ENCODE measurements at regions not wholly inside any gene's neighbourhood (a gene's known extent, or its start where the extent isn't known, plus 50 kb on each side); places are given as distances from the start of the nearest gene placed in this dataset.
"Not testable (repeated sequence)": the region's sequence is repeated elsewhere in the genome, so short reads cannot be mapped to it uniquely, and the experiment has no call there.

DNA sequence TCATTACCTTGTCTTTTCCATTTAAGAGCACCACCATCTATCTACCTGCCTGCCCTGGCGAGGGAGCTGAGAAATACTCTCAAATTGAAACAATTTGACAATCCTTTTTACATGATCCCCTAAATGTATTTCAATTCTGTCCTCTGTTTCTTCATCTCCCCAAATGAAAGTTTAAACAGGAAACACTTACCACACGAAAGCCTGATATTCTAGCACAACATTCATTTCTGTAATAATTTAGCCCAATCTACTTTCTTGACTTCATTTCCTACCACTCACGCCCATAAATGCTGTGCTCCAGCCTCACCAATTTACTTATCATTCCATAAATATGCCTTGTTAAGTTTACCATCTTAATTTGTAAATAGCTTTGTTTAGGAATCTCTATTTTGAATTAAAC lies 89.8 kb upstream of the MS4A8 start (continued):
- TF ChIP-seq, protein P1, sequence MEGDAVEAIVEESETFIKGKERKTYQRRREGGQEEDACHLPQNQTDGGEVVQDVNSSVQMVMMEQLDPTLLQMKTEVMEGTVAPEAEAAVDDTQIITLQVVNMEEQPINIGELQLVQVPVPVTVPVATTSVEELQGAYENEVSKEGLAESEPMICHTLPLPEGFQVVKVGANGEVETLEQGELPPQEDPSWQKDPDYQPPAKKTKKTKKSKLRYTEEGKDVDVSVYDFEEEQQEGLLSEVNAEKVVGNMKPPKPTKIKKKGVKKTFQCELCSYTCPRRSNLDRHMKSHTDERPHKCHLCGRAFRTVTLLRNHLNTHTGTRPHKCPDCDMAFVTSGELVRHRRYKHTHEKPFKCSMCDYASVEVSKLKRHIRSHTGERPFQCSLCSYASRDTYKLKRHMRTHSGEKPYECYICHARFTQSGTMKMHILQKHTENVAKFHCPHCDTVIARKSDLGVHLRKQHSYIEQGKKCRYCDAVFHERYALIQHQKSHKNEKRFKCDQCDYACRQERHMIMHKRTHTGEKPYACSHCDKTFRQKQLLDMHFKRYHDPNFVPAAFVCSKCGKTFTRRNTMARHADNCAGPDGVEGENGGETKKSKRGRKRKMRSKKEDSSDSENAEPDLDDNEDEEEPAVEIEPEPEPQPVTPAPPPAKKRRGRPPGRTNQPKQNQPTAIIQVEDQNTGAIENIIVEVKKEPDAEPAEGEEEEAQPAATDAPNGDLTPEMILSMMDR (IDR thresholded peaks at IDR 0.05; ENCODE audit: poor library complexity, severe bottlenecking) = no peak

DNA sequence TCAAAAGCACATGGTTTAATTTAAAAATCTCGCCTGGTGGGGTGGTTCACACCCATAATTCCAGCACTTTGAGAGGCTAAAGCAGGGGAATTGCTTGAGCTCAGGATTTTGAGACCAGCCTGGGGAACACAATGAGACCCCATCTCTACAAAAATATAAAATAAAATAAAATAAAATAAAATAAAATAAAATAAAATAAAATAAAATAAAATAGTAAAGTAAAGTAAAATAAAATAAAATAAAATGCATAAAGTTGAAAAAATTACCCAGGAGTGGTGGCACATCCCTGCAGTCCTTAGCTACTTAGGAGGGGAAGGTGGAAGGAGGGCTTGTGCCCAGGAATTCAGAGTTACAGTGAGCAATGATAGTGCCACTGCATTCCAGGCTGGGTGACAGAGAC lies 88.7 kb upstream of the MS4A8 start:
- Histone ChIP-seq H3F3A (ENCODE audit: insufficient read depth, low read length, poor library complexity, severe bottlenecking) (no peaks in the 10 kb centered on the region), H4K20me1 (ENCODE audit: insufficient read depth) (no peaks in the 10 kb centered on the region), H3K9ac (ENCODE audit: low read length) (no peak overlapping the region), H3K79me2 (replicated peaks; ENCODE audit: insufficient read depth, low read length) (no peaks in the 10 kb centered on the region), H3K9me3 (ENCODE audit: low read length) (no peaks in the 10 kb centered on the region), H2AFZ (ENCODE audit: low read depth, low read length) (no peak overlapping the region), H3K27me3 (ENCODE audit: insufficient read depth, low read depth, low read length) (no peaks in the 10 kb centered on the region), H3K9me2 (ENCODE audit: insufficient read depth, low read length) (no peaks in the 10 kb centered on the region), H3K36me3 (ENCODE audit: insufficient read depth, low read length) (no peaks in the 10 kb centered on the region), H3K27ac (ENCODE audit: low read length) (no peak overlapping the region), H3K4me3 (ENCODE audit: low read length) (no peak overlapping the region), H3K4me2 (ENCODE audit: low read length) (no peak overlapping the region)
- TF ChIP-seq TAF1 (IDR thresholded peaks at IDR 0.05; ENCODE audit: low read depth) = no peak

DNA sequence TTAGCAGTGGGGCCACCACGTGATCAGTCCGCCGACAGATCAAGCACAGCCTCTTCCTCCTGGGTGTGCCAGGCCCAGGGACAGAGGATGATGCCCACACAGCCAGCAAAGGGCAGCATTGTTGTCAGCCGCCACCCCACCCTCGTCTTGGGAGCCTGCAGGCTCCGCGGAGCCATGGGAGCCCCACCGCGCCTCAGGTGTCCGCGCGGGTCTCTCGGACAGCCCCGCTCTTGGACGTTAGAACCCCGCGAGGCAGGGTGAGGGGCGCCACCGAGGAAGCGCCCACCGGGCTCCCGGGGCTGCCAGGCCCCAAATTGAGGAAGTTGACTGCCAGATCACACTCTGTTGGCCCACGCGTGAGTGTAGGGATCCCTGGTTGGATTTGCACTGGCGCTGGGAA lies 83.9 kb upstream of the MS4A8 start:
- Histone ChIP-seq H3K36me3 (ENCODE audit: insufficient read depth, low read length) (no peaks in the 10 kb centered on the region), H3K27ac (ENCODE audit: low read length) (no peak overlapping the region), H3K9ac (ENCODE audit: low read length) (no peak overlapping the region), H3K79me2 (replicated peaks; ENCODE audit: insufficient read depth, low read length) (no peaks in the 10 kb centered on the region), H3K4me3 (ENCODE audit: low read length) (no peak overlapping the region), H4K20me1 (ENCODE audit: insufficient read depth) (no peaks in the 10 kb centered on the region), H3K9me3 (ENCODE audit: low read length) (no peaks in the 10 kb centered on the region), H2AFZ (ENCODE audit: low read depth, low read length) (no peak overlapping the region), H3F3A (ENCODE audit: insufficient read depth, low read length, poor library complexity, severe bottlenecking) (no peaks in the 10 kb centered on the region), H3K27me3 (ENCODE audit: insufficient read depth, low read depth, low read length) (no peaks in the 10 kb centered on the region), H3K9me2 (ENCODE audit: insufficient read depth, low read length) (no peaks in the 10 kb centered on the region), H3K4me2 (ENCODE audit: low read length) (no peak overlapping the region)
- TF ChIP-seq SMC3 (conservative IDR thresholded peaks at IDR 0.05; ENCODE audit: poor library complexity) (no peak), TAF1 (IDR thresholded peaks at IDR 0.05; ENCODE audit: low read depth) (no peak), EP300 (conservative IDR thresholded peaks at IDR 0.05; ENCODE audit: poor library complexity, severe bottlenecking) (no peak), EZH2 (IDR thresholded peaks at IDR 0.05; ENCODE audit: borderline replicate concordance, insufficient read depth, low read length, poor library complexity, severe bottlenecking) (no peak), RAD21 (conservative IDR thresholded peaks at IDR 0.05) (no peak), POLR2AphosphoS5 (IDR thresholded peaks at IDR 0.05) (no peak), MXI1 (conservative IDR thresholded peaks at IDR 0.05; ENCODE audit: poor library complexity, severe bottlenecking) (no peak)
- TF ChIP-seq, protein P1 (IDR thresholded peaks at IDR 0.05; ENCODE audit: poor library complexity, severe bottlenecking) = no peak
- TF ChIP-seq, protein P2, sequence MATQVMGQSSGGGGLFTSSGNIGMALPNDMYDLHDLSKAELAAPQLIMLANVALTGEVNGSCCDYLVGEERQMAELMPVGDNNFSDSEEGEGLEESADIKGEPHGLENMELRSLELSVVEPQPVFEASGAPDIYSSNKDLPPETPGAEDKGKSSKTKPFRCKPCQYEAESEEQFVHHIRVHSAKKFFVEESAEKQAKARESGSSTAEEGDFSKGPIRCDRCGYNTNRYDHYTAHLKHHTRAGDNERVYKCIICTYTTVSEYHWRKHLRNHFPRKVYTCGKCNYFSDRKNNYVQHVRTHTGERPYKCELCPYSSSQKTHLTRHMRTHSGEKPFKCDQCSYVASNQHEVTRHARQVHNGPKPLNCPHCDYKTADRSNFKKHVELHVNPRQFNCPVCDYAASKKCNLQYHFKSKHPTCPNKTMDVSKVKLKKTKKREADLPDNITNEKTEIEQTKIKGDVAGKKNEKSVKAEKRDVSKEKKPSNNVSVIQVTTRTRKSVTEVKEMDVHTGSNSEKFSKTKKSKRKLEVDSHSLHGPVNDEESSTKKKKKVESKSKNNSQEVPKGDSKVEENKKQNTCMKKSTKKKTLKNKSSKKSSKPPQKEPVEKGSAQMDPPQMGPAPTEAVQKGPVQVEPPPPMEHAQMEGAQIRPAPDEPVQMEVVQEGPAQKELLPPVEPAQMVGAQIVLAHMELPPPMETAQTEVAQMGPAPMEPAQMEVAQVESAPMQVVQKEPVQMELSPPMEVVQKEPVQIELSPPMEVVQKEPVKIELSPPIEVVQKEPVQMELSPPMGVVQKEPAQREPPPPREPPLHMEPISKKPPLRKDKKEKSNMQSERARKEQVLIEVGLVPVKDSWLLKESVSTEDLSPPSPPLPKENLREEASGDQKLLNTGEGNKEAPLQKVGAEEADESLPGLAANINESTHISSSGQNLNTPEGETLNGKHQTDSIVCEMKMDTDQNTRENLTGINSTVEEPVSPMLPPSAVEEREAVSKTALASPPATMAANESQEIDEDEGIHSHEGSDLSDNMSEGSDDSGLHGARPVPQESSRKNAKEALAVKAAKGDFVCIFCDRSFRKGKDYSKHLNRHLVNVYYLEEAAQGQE (IDR thresholded peaks at IDR 0.05; ENCODE audit: borderline replicate concordance) = no peak

DNA sequence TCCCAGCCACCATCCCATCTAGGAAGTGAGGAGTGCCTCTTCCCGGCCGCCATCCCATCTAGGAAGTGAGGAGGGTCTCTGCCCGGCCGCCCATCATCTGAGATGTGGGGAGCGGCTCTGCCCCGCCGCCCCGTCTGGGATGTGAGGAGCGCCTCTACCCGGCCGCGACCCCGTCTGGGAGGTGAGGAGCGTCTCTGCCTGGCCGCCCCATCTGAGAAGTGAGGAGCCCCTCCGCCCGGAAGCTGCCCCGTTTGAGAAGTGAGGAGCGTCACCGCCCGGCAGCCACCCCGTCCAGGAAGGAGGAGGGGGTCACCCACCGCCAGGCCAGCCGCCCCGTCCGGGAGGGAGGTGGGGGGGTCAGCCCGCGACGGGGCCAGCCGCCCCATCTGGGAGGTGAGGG lies 77.5 kb upstream of the MS4A8 start:
- not testable (repeated sequence) for H3K79me2 ChIP-seq (replicated peaks; ENCODE audit: insufficient read depth, low read length); H3K9me2 ChIP-seq (ENCODE audit: insufficient read depth, low read length); H3K27me3 ChIP-seq (ENCODE audit: insufficient read depth, low read depth, low read length); H3K9me3 ChIP-seq (ENCODE audit: low read length); H3F3A ChIP-seq (ENCODE audit: insufficient read depth, low read length, poor library complexity, severe bottlenecking); H2AFZ ChIP-seq (ENCODE audit: low read depth, low read length); H3K4me3 ChIP-seq (ENCODE audit: low read length); H3K9ac ChIP-seq (ENCODE audit: low read length); H3K36me3 ChIP-seq (ENCODE audit: insufficient read depth, low read length); H4K20me1 ChIP-seq (ENCODE audit: insufficient read depth); H3K27ac ChIP-seq (ENCODE audit: low read length); H3K4me2 ChIP-seq (ENCODE audit: low read length)

DNA sequence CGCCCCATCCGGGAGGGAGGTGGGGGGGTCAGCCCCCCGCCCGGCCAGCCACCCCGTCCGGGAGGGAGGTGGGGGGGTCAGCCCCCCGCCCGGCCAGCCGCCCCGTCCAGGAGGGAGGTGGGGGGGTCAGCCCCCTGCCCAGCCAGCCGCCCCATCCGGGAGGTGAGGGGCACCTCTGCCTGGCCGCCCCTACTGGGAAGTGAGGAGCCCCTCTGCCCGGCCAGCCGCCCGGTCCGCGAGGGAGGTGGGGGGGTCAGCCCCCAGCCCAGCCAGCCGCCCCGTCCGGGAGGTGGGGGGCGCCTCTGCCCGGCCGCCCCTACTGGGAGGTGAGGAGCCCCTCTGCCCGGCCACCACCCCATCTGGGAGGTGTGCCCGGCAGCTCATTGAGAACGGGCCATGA lies 76.6 kb upstream of the MS4A8 start:
- not testable (repeated sequence) for H3F3A ChIP-seq (ENCODE audit: insufficient read depth, low read length, poor library complexity, severe bottlenecking); H4K20me1 ChIP-seq (ENCODE audit: insufficient read depth); H3K27me3 ChIP-seq (ENCODE audit: insufficient read depth, low read depth, low read length)

More for the DNA sequence above, 76.6 kb upstream of the MS4A8 start:
- H3K4me3 ChIP-seq (ENCODE audit: low read length); H3K4me2 ChIP-seq (ENCODE audit: low read length); H3K36me3 ChIP-seq (ENCODE audit: insufficient read depth, low read length); H3K9me3 ChIP-seq (ENCODE audit: low read length); H3K9ac ChIP-seq (ENCODE audit: low read length); H2AFZ ChIP-seq (ENCODE audit: low read depth, low read length); H3K27ac ChIP-seq (ENCODE audit: low read length); H3K79me2 ChIP-seq (replicated peaks; ENCODE audit: insufficient read depth, low read length); H3K9me2 ChIP-seq (ENCODE audit: insufficient read depth, low read length): not testable (repeated sequence)
